Panc1 (cell line): ENCODE measurements at regions not wholly inside any gene's neighbourhood (a gene's known extent, or its start where the extent isn't known, plus 50 kb on each side); places are given as distances from the start of the nearest gene placed in this dataset.

Source experiments
- ATAC-seq: fragments of 200-7000 bp; cut with Tn5 transposase; 2 replicates; pipeline ENCODE4 v1.9.1; 2020; ENCODE audit warnings: mild to moderate bottlenecking, moderate library complexity
- BruUV-seq: library from RNA; stranded (reverse); fragments of 400-500 nt; replicated peaks from 2 replicates; lab custom pipeline; 2021; lab: Mats Ljungman, UMichigan
- CTCF ChIA-PET: fragments of 300-600 bp; sonication (Branson Sonifier 250); formaldehyde crosslinking; loops from one replicate; lab custom pipeline; 2022; ENCODE audit warnings: antibody characterized with exemption; lab: Charles Lee
- POLR2A ChIA-PET: fragments of 300-600 bp; sonication (Branson Sonifier 250); formaldehyde crosslinking; loops from one replicate; lab custom pipeline; 2022; ENCODE audit warnings: antibody characterized with exemption; lab: Charles Lee
- DNase-seq: peaks from one replicate; pipeline ENCODE4 v3.0.0-alpha.2; 2010; ENCODE audit warnings: low read depth, low spot score
- H3K27ac ChIP-seq: 2 replicates; pipeline ENCODE4 v1.5.1; 2011; ENCODE audit warnings: mild to moderate bottlenecking, low read length, inconsistent platforms
- H3K27me3 ChIP-seq: fragments of 200-500 bp; sonication (Bioruptor generic); 2 replicates; pipeline ENCODE4 v1.6.0; 2014; ENCODE audit warnings: low read length, inconsistent platforms; ENCODE audit not compliant: control insufficient read depth, insufficient read depth
- H3K36me3 ChIP-seq: fragments of 200-500 bp; sonication (Bioruptor generic); 2 replicates; pipeline ENCODE4 v1.5.1; 2014; ENCODE audit warnings: inconsistent platforms, mild to moderate bottlenecking, low read length, moderate library complexity; ENCODE audit not compliant: control insufficient read depth, insufficient read depth
- H3K4me1 ChIP-seq: 2 replicates; pipeline ENCODE4 v1.5.1; 2011; ENCODE audit warnings: inconsistent platforms, mild to moderate bottlenecking, low read length, moderate library complexity; ENCODE audit not compliant: control insufficient read depth, insufficient read depth
- H3K4me3 ChIP-seq, 2 experiments: 2 replicates each; pipeline ENCODE4 v1.5.1; 2011 to 2012; ENCODE audit warnings: low read depth in 2 of 2, low read length in 2 of 2, mild to moderate bottlenecking in 2 of 2, inconsistent platforms in 1 of 2, moderate library complexity in 1 of 2
- H3K9me3 ChIP-seq: fragments of 200-500 bp; sonication (Bioruptor generic); 2 replicates; pipeline ENCODE4 v1.5.1; 2014; ENCODE audit warnings: low read depth, mild to moderate bottlenecking, inconsistent platforms, low read length, moderate library complexity; ENCODE audit not compliant: control insufficient read depth, insufficient read depth
- CTCF ChIP-seq: fragments of 450-650 bp; IDR thresholded peaks from 2 replicates; pipeline ENCODE4 v1.5.1; 2017; ENCODE audit warnings: mild to moderate bottlenecking
- POLR2AphosphoS5 ChIP-seq: IDR thresholded peaks from 2 replicates; pipeline ENCODE4 v1.6.1; 2012; ENCODE audit warnings: mild to moderate bottlenecking, low read depth, low read length, moderate library complexity
- REST ChIP-seq, 2 experiments: IDR thresholded peaks; 2 replicates each; pipeline ENCODE4 v1.6.1; 2011 to 2012; ENCODE audit warnings: low read depth in 2 of 2, control low read depth in 1 of 2, low read length in 1 of 2, mild to moderate bottlenecking in 1 of 2, moderate library complexity in 1 of 2; ENCODE audit not compliant: insufficient read depth in 1 of 2
- SIN3A ChIP-seq: IDR thresholded peaks from 2 replicates; pipeline ENCODE4 v1.6.1; 2012; ENCODE audit warnings: low read depth, mild to moderate bottlenecking, low read length, moderate library complexity, borderline replicate concordance; ENCODE audit not compliant: insufficient read depth
- TCF7L2 ChIP-seq: IDR thresholded peaks from 2 replicates; pipeline ENCODE4 v1.6.1; 2011; ENCODE audit warnings: mild to moderate bottlenecking, low read depth, low read length, inconsistent platforms
- in situ Hi-C: cut with HindIII; loops from 2 replicates; pipeline ENCODE4 v1.10.0; 2016; ENCODE audit warnings: low sequenced_read_pairs, low pct_unique_long_range_greater_than_20kb
- intact Hi-C: fragments of 100-400 bp; cut with micrococcal nuclease; formaldehyde crosslinking; loops from one replicate; pipeline ENCODE4 v1.10.0; 2022; ENCODE audit not compliant: unreplicated experiment

- intact Hi-C loops: no loop called here
- POLR2A ChIA-PET: no interaction called here
- in situ Hi-C loops: no loop called here
- ATAC-seq (no peak), DNase-seq (no peak)
- H3K27ac ChIP-seq: no peak overlapping the region
- H3K36me3 ChIP-seq: no peaks in the 10 kb centered on the region
- no peak for TF ChIP-seq CTCF
- TF ChIP-seq REST (IDR thresholded peaks at IDR 0.05; ENCODE audit: insufficient read depth in 1 of 2, low read depth in 2 of 2, low read length in 1 of 2): no peak
- no peak for TF ChIP-seq SIN3A
- no peak for TF ChIP-seq POLR2AphosphoS5
- TF ChIP-seq TCF7L2: no peak
- no TSS peak for BruUV-seq
- H3K4me3 ChIP-seq: no peak overlapping the region
- CTCF ChIA-PET: no interaction called here
- H3K27me3 ChIP-seq: no peaks in the 10 kb centered on the region
- no peaks in the 10 kb centered on the region for H3K4me1 ChIP-seq
- H3K9me3 ChIP-seq: no peaks in the 10 kb centered on the region
Observed at GRCh38 chr13:88863116-88863515, 1191.9 kb downstream of the SLITRK5 start.

- Histone ChIP-seq H3K27me3 (no peaks in the 10 kb centered on the region), H3K36me3 (no peaks in the 10 kb centered on the region), H3K9me3 (no peaks in the 10 kb centered on the region), H3K27ac (no peak overlapping the region), H3K4me1 (no peaks in the 10 kb centered on the region), H3K4me3 (no peak overlapping the region)
- CTCF ChIA-PET: no interaction called here
- in situ Hi-C loops: no loop called here
- DNase-seq: no peak
- POLR2A ChIA-PET: no interaction called here
- TF ChIP-seq CTCF (no peak), TCF7L2 (no peak)
- intact Hi-C loops: no loop called here
- no peak for ATAC-seq
- BruUV-seq: no TSS peak
Observed at GRCh38 chr13:88866195-88866594, 1195.0 kb downstream of the SLITRK5 start.

GRCh38 chr13:88883741-88884140, 1212.6 kb downstream of the SLITRK5 start:
- TF ChIP-seq REST (IDR thresholded peaks at IDR 0.05; ENCODE audit: insufficient read depth in 1 of 2, low read depth in 2 of 2, low read length in 1 of 2) (no peak), POLR2AphosphoS5 (no peak), SIN3A (no peak), TCF7L2 (no peak), CTCF (no peak)
- ATAC-seq (no peak), DNase-seq (no peak)
- in situ Hi-C loops (no loop called here), intact Hi-C loops (no loop called here)
- BruUV-seq: no TSS peak
- Histone ChIP-seq H3K4me3 (no peak overlapping the region), H3K27ac (no peak overlapping the region), H3K4me1 (no peaks in the 10 kb centered on the region), H3K9me3 (no peaks in the 10 kb centered on the region), H3K36me3 (no peaks in the 10 kb centered on the region), H3K27me3 (no peaks in the 10 kb centered on the region)
- CTCF ChIA-PET: no interaction called here
- POLR2A ChIA-PET: no interaction called here
